ENCODE measurements at regions not wholly inside any gene's neighbourhood (a gene's known extent, or its start where the extent isn't known, plus 50 kb on each side); places are given as distances from the start of the nearest gene placed in this dataset.
A peak's percentile ranks its signal among the peaks of the same experiment; 100 is the strongest.

- H3K9me3 ChIP-seq, result no peaks in the 10 kb centered on the region
- no peak for DNase-seq (ENCODE audit: low spot score)
- no peak overlapping the region for H3K4me3 ChIP-seq
- no peaks in the 10 kb centered on the region for H3K27me3 ChIP-seq (replicated peaks; ENCODE audit: insufficient read depth)
- 98% methylated on average over 5 of the region's 5 CpGs for WGBS
- H3K27ac ChIP-seq, result no peak overlapping the region
- intact Hi-C loops (cut with DNase I), result loop anchor here (10.0 kb wide), 1 partner anchor 762 kb away; no protein-coding TSS in a partner anchor
- TF ChIP-seq POLR2A (IDR thresholded peaks at IDR 0.05) (no peak), POLR2AphosphoS5 (IDR thresholded peaks at IDR 0.05) (no peak)
- TF ChIP-seq, protein P1, sequence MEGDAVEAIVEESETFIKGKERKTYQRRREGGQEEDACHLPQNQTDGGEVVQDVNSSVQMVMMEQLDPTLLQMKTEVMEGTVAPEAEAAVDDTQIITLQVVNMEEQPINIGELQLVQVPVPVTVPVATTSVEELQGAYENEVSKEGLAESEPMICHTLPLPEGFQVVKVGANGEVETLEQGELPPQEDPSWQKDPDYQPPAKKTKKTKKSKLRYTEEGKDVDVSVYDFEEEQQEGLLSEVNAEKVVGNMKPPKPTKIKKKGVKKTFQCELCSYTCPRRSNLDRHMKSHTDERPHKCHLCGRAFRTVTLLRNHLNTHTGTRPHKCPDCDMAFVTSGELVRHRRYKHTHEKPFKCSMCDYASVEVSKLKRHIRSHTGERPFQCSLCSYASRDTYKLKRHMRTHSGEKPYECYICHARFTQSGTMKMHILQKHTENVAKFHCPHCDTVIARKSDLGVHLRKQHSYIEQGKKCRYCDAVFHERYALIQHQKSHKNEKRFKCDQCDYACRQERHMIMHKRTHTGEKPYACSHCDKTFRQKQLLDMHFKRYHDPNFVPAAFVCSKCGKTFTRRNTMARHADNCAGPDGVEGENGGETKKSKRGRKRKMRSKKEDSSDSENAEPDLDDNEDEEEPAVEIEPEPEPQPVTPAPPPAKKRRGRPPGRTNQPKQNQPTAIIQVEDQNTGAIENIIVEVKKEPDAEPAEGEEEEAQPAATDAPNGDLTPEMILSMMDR (IDR thresholded peaks at IDR 0.05), result no peak
- H3K4me1 ChIP-seq (replicated peaks), result peaks cover 3% of the 10 kb centered on the region
- H3K36me3 ChIP-seq, result no peaks in the 10 kb centered on the region
These were observed 286.9 kb downstream of the UACA start for GRCh38 chr15:70476441-70476840.

GRCh38 chr15:70475921-70476320 lies 287.4 kb downstream of the UACA start:
- TF ChIP-seq POLR2AphosphoS5 (IDR thresholded peaks at IDR 0.05) (no peak), POLR2A (IDR thresholded peaks at IDR 0.05) (no peak)
- TF ChIP-seq, protein P1 (IDR thresholded peaks at IDR 0.05), result no peak
- intact Hi-C loops (cut with DNase I), result loop anchor here (10.0 kb wide), 1 partner anchor 761 kb away; no protein-coding TSS in a partner anchor
- Histone ChIP-seq H3K9me3 (no peaks in the 10 kb centered on the region), H3K4me3 (no peak overlapping the region), H3K27ac (no peak overlapping the region), H3K36me3 (no peaks in the 10 kb centered on the region), H3K27me3 (replicated peaks; ENCODE audit: insufficient read depth) (no peaks in the 10 kb centered on the region), H3K4me1 (replicated peaks) (peaks cover 3% of the 10 kb centered on the region)
- DNase-seq (ENCODE audit: low spot score), result no peak

- Histone ChIP-seq H3K36me3 (no peaks in the 10 kb centered on the region), H3K4me3 (peak overlapping the region in 1 of 2 donors; percentile 2), H3K9me3 (no peaks in the 10 kb centered on the region), H3K27ac (peak overlapping the region; percentile 67 to 71), H3K27me3 (replicated peaks; ENCODE audit: insufficient read depth) (no peaks in the 10 kb centered on the region), H3K4me1 (replicated peaks) (peaks cover 3% of the 10 kb centered on the region)
- WGBS, result 72% methylated on average over 7 of the region's 7 CpGs
- DNase-seq (ENCODE audit: low spot score), result no peak
- intact Hi-C loops (cut with DNase I), result loop anchor here (10.0 kb wide), 1 partner anchor 761 kb away; no protein-coding TSS in a partner anchor
- TF ChIP-seq POLR2AphosphoS5 (IDR thresholded peaks at IDR 0.05) (no peak), POLR2A (IDR thresholded peaks at IDR 0.05) (no peak)
- TF ChIP-seq, protein P1 (IDR thresholded peaks at IDR 0.05), result no peak
These were observed 288.0 kb downstream of the UACA start for GRCh38 chr15:70475407-70475781.

- Histone ChIP-seq H3K9me3 (no peaks in the 10 kb centered on the region), H3K27me3 (replicated peaks; ENCODE audit: insufficient read depth) (no peaks in the 10 kb centered on the region), H3K36me3 (no peaks in the 10 kb centered on the region), H3K27ac (peak overlapping the region; percentile 67 to 71), H3K4me1 (replicated peaks) (peaks cover 3% of the 10 kb centered on the region), H3K4me3 (peak overlapping the region in 1 of 2 donors; percentile 2)
- WGBS, result under 1% methylated on average over 35 of the region's 36 CpGs
- TF ChIP-seq POLR2A (IDR thresholded peaks at IDR 0.05) (peak; percentile 27), POLR2AphosphoS5 (IDR thresholded peaks at IDR 0.05) (peak; percentile 88)
- TF ChIP-seq, protein P1 (IDR thresholded peaks at IDR 0.05), result peak in 1 of 4 experiments; percentile 13
- intact Hi-C loops (cut with DNase I), result loop anchor here (10.0 kb wide), 1 partner anchor 760 kb away; no protein-coding TSS in a partner anchor
- peak; percentile 92 for DNase-seq (ENCODE audit: low spot score)
These were observed 288.6 kb downstream of the UACA start for GRCh38 chr15:70474471-70475406.

Measured in prostate gland (tissue), 2 donors.